T47D (cell line): ENCODE measurements at regions not wholly inside any gene's neighbourhood (a gene's known extent, or its start where the extent isn't known, plus 50 kb on each side); places are given as distances from the start of the nearest gene placed in this dataset.

Source experiments
- DNase-seq, 2 experiments: peaks; one replicate each; pipeline versions ENCODE4 v3.0.0 to v3.0.0-alpha.2; 2011 to 2012; ENCODE audit warnings: low read depth in 1 of 2, low spot score in 1 of 2
- JUND ChIP-seq: IDR thresholded peaks from 2 replicates; pipeline ENCODE4 v1.6.1; 2012; ENCODE audit warnings: low read depth
- in situ Hi-C: cut with HindIII; loops from 2 replicates; pipeline ENCODE4 v1.10.0; 2016; ENCODE audit warnings: low sequenced_read_pairs, low pct_unique_long_range_greater_than_20kb

- in situ Hi-C loops, result no loop called here
- no peak for DNase-seq
- TF ChIP-seq JUND, result no peak
These were observed 502.2 kb downstream of the NR4A2 start for GRCh38 chr2:155830351-155830750.

- no peak for TF ChIP-seq JUND
- no peak for DNase-seq
- in situ Hi-C loops, result no loop called here
These were observed 506.6 kb downstream of the NR4A2 start for GRCh38 chr2:155825876-155826275.

GRCh38 chr2:155815851-155816250 lies 516.7 kb downstream of the NR4A2 start:
- in situ Hi-C loops, result no loop called here
- peak in 1 of 2 experiments; percentile 44 for DNase-seq
- TF ChIP-seq JUND, result no peak

GRCh38 chr2:155815275-155815674 lies 517.2 kb downstream of the NR4A2 start:
- in situ Hi-C loops, result no loop called here
- no peak for DNase-seq
- no peak for TF ChIP-seq JUND

GRCh38 chr2:155810411-155810810 lies 522.1 kb downstream of the NR4A2 start:
- DNase-seq, result no peak
- TF ChIP-seq JUND, result no peak
- in situ Hi-C loops, result no loop called here

GRCh38 chr2:155802888-155803287 lies 529.6 kb downstream of the NR4A2 start:
- in situ Hi-C loops, result no loop called here
- TF ChIP-seq JUND, result no peak

GRCh38 chr2:155792666-155793065 lies 539.9 kb downstream of the NR4A2 start:
- no peak for DNase-seq
- in situ Hi-C loops, result no loop called here
- TF ChIP-seq JUND, result no peak

More at GRCh38 chr2:155802888-155803287, 529.6 kb downstream of the NR4A2 start:
- DNase-seq, result no peak

- no peak for TF ChIP-seq JUND
- DNase-seq, result no peak
- in situ Hi-C loops, result no loop called here
These were observed 562.0 kb downstream of the NR4A2 start for GRCh38 chr2:155770516-155770915.

- in situ Hi-C loops, result no loop called here
- TF ChIP-seq JUND, result no peak
- no peak for DNase-seq
These were observed 566.0 kb downstream of the NR4A2 start for GRCh38 chr2:155766342-155767115.

- in situ Hi-C loops, result no loop called here
- DNase-seq, result no peak
- no peak for TF ChIP-seq JUND
These were observed 577.0 kb downstream of the NR4A2 start for GRCh38 chr2:155755481-155755880.

- in situ Hi-C loops, result no loop called here
- no peak for TF ChIP-seq JUND
- no peak for DNase-seq
These were observed 584.4 kb downstream of the NR4A2 start for GRCh38 chr2:155748131-155748530.

GRCh38 chr2:155747531-155747930 lies 585.0 kb downstream of the NR4A2 start:
- DNase-seq, result no peak
- in situ Hi-C loops, result no loop called here
- TF ChIP-seq JUND, result no peak

- DNase-seq, result no peak
- no peak for TF ChIP-seq JUND
- in situ Hi-C loops, result no loop called here
These were observed 599.2 kb downstream of the NR4A2 start for GRCh38 chr2:155733091-155733853.
